Putamen (tissue), 1 donor: ENCODE measurements at regions not wholly inside any gene's neighbourhood (a gene's known extent, or its start where the extent isn't known, plus 50 kb on each side); places are given as distances from the start of the nearest gene placed in this dataset.
"Not testable (repeated sequence)": the region's sequence is repeated elsewhere in the genome, so short reads cannot be mapped to it uniquely, and the experiment has no call there.

Experiments
- DNase-seq: peaks from one replicate; pipeline ENCODE4 v3.0.0-alpha.2; 2016; ENCODE audit warnings: low spot score

- DNase-seq = no peak
These were observed 49.9 kb upstream of the CAPRIN1 start for GRCh38 chr11:34001557-34002064.

- DNase-seq = no peak
These were observed 52.1 kb upstream of the CAPRIN1 start for GRCh38 chr11:33999393-33999792.

- peak; percentile 57 for DNase-seq
These were observed 53.8 kb upstream of the CAPRIN1 start for GRCh38 chr11:33997584-33998251.

GRCh38 chr11:33996498-33997454, 54.8 kb upstream of the CAPRIN1 start:
- DNase-seq = peak; percentile 79

GRCh38 chr11:33994937-33995336, 56.6 kb upstream of the CAPRIN1 start:
- DNase-seq = no peak

GRCh38 chr11:33991136-33991535, 60.4 kb upstream of the CAPRIN1 start:
- not testable (repeated sequence) for DNase-seq

- DNase-seq = not testable (repeated sequence)
These were observed 61.4 kb upstream of the CAPRIN1 start for GRCh38 chr11:33990131-33990530.

- DNase-seq = no peak
These were observed 62.1 kb upstream of the CAPRIN1 start for GRCh38 chr11:33989461-33989860.

- DNase-seq = no peak
These were observed 62.8 kb upstream of the CAPRIN1 start for GRCh38 chr11:33988586-33989370.

GRCh38 chr11:33987975-33988580, 63.5 kb upstream of the CAPRIN1 start:
- DNase-seq = peak; percentile 64

GRCh38 chr11:33987545-33987944, 64.0 kb upstream of the CAPRIN1 start:
- DNase-seq = no peak

GRCh38 chr11:33986597-33987501, 64.7 kb upstream of the CAPRIN1 start:
- not testable (repeated sequence) for DNase-seq

- DNase-seq = no peak
These were observed 66.7 kb upstream of the CAPRIN1 start for GRCh38 chr11:33984682-33985389.

GRCh38 chr11:33982661-33983060, 68.9 kb upstream of the CAPRIN1 start:
- DNase-seq = no peak

GRCh38 chr11:33980897-33981296, 70.6 kb upstream of the CAPRIN1 start:
- no peak for DNase-seq

GRCh38 chr11:33978376-33978775, 73.2 kb upstream of the CAPRIN1 start:
- DNase-seq = no peak

GRCh38 chr11:33977676-33978075, 73.9 kb upstream of the CAPRIN1 start:
- DNase-seq = no peak

- no peak for DNase-seq
These were observed 74.9 kb upstream of the CAPRIN1 start for GRCh38 chr11:33976495-33977199.

- no peak for DNase-seq
These were observed 76.7 kb upstream of the CAPRIN1 start for GRCh38 chr11:33974804-33975203.
